ENCODE measurements at regions not wholly inside any gene's neighbourhood (a gene's known extent, or its start where the extent isn't known, plus 50 kb on each side); places are given as distances from the start of the nearest gene placed in this dataset.

DNA sequence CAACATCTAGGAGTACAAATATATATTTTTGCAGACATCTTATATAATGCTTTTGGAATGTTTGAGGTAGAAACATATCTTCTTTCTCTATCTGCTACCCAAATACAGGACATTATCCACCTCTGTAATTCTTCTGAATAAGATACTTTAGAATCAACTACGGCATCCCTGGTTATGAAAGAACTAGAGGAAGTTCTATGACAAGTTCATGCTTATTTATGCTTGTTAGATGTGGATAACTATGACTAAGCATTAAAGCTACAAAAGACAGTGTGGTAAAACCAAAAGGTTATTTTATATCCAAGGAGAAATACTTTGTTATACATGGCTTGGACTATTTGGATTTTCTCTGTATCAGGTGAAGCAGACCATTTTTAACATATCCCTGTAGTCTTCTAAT, 894.0 kb downstream of the KCNT2 start:
- Histone ChIP-seq H3K4me3 (ENCODE audit: low read depth, low read length) (no peak overlapping the region), H3K36me3 (ENCODE audit: control insufficient read depth, insufficient read depth, low read length) (no peaks in the 10 kb centered on the region), H3K27me3 (ENCODE audit: control insufficient read depth, insufficient read depth, low read length) (no peaks in the 10 kb centered on the region)
- peak; percentile 47 for DNase-seq (ENCODE audit: low read depth)
- TF ChIP-seq, protein P1, sequence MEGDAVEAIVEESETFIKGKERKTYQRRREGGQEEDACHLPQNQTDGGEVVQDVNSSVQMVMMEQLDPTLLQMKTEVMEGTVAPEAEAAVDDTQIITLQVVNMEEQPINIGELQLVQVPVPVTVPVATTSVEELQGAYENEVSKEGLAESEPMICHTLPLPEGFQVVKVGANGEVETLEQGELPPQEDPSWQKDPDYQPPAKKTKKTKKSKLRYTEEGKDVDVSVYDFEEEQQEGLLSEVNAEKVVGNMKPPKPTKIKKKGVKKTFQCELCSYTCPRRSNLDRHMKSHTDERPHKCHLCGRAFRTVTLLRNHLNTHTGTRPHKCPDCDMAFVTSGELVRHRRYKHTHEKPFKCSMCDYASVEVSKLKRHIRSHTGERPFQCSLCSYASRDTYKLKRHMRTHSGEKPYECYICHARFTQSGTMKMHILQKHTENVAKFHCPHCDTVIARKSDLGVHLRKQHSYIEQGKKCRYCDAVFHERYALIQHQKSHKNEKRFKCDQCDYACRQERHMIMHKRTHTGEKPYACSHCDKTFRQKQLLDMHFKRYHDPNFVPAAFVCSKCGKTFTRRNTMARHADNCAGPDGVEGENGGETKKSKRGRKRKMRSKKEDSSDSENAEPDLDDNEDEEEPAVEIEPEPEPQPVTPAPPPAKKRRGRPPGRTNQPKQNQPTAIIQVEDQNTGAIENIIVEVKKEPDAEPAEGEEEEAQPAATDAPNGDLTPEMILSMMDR (IDR thresholded peaks at IDR 0.05; ENCODE audit: insufficient read depth, low read length, severe bottlenecking), result no peak
- FAIRE-seq, result no peak

DNA sequence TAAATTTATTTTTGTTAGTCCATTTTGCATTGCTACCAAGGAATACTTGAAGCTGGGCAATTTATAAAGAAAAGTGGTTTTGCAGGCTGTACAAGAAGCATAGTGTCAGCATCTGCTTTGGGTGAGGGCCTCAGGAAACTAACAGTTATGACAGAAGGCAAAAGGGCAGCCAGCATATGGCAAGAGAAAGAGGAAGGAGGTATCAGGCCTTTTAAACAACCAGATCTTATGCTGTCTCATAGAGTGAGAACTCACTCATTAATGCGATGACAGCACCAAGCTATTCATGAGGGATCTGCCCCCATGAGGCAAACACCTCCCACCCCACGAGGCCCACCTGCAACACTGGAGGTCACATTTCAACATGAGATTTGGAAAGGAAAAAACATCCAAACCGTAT, 898.4 kb downstream of the KCNT2 start:
- FAIRE-seq (no peak), DNase-seq (ENCODE audit: low read depth) (no peak)
- TF ChIP-seq, protein P1 (IDR thresholded peaks at IDR 0.05; ENCODE audit: insufficient read depth, low read length, severe bottlenecking), result no peak
- Histone ChIP-seq H3K27me3 (ENCODE audit: control insufficient read depth, insufficient read depth, low read length) (no peaks in the 10 kb centered on the region), H3K4me3 (ENCODE audit: low read depth, low read length) (no peak overlapping the region), H3K36me3 (ENCODE audit: control insufficient read depth, insufficient read depth, low read length) (no peaks in the 10 kb centered on the region)

DNA sequence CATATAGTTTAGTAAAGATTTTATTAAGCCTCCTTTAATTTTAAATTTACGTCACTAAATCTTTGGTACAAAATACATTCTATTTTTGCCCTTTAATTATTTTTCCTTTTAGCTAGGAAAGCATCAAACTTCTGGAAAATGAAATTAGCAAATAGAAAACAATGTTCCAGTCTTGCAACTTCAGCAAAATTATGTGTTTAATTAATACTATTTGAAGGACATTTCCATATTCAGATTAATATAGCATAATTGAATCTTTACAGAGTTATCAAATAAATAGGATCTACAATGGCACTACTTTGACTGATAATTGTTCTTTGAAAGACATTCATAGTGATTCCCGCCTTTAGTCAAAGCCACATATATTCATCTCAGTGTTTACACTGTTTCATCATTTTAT, 904.2 kb downstream of the KCNT2 start:
- TF ChIP-seq, protein P1 (IDR thresholded peaks at IDR 0.05; ENCODE audit: insufficient read depth, low read length, severe bottlenecking), result no peak
- FAIRE-seq, result no peak
- no peak overlapping the region for H3K4me3 ChIP-seq (ENCODE audit: low read depth, low read length)
- no peaks in the 10 kb centered on the region for H3K27me3 ChIP-seq (ENCODE audit: control insufficient read depth, insufficient read depth, low read length)
- H3K36me3 ChIP-seq (ENCODE audit: control insufficient read depth, insufficient read depth, low read length), result no peaks in the 10 kb centered on the region
- no peak for DNase-seq (ENCODE audit: low read depth)

DNA sequence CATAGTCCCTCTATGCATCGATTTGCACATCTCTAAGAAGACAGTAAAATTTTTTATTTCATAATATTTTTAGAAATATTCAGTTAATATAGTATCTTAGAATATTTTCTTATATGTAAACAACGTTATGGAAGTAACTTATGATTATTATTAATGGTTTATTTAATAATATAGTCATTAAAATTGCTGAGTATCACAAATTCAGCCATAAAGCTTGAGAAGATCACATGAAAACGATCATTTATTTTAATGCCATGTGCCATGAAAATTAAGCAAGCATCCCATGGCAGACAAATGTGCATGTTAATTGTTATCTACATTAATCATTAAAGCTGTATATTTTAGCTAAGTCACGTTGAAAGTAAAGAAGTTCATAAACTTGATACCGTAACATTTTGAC, 907.1 kb downstream of the KCNT2 start:
- DNase-seq (ENCODE audit: low read depth), result no peak
- FAIRE-seq, result no peak
- no peaks in the 10 kb centered on the region for H3K36me3 ChIP-seq (ENCODE audit: control insufficient read depth, insufficient read depth, low read length)
- no peaks in the 10 kb centered on the region for H3K27me3 ChIP-seq (ENCODE audit: control insufficient read depth, insufficient read depth, low read length)
- TF ChIP-seq, protein P1 (IDR thresholded peaks at IDR 0.05; ENCODE audit: insufficient read depth, low read length, severe bottlenecking), result no peak
- H3K4me3 ChIP-seq (ENCODE audit: low read depth, low read length), result no peak overlapping the region

DNA sequence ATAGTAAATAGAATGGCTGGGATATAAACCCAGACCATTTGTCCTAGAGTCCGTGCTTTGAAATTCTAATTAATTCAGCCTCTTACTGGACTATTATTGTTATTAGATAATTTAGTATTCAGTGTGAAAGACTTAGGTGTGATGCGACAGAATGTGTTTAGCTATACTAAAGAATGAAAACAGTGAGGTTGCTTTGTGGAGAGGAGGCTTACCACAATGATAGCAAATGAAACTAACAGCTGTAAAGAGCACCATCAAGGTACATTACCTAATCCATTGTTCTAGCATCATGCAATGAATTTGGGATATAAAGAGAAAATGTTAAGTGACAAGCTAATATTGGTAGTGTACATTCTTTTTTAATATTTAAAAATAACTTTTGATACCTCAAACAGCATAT, 911.1 kb downstream of the KCNT2 start:
- no peaks in the 10 kb centered on the region for H3K27me3 ChIP-seq (ENCODE audit: control insufficient read depth, insufficient read depth, low read length)
- FAIRE-seq, result no peak
- TF ChIP-seq, protein P1 (IDR thresholded peaks at IDR 0.05; ENCODE audit: insufficient read depth, low read length, severe bottlenecking), result no peak
- no peak overlapping the region for H3K4me3 ChIP-seq (ENCODE audit: low read depth, low read length)
- DNase-seq (ENCODE audit: low read depth), result no peak
- no peaks in the 10 kb centered on the region for H3K36me3 ChIP-seq (ENCODE audit: control insufficient read depth, insufficient read depth, low read length)

DNA sequence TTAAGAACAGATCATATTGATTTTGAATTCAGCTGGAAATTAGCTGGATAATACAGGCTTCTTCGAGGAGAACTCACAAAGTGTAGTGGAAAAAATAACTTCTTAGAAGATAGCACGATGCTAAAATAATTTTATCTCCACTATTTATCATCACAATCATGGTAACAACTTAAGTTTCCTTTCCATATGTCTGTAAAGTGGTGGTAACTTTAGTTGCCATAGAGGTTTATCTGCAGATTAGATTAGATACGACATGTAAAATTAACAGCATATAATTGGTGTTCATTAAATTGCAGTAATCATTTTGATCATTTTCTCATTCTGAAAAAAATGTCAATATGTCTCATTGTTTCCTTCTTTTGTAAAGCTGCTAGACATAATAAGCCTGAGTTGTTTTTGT, 921.5 kb downstream of the KCNT2 start:
- DNase-seq (ENCODE audit: low read depth), result no peak
- H3K4me3 ChIP-seq (ENCODE audit: low read depth, low read length), result no peak overlapping the region
- no peaks in the 10 kb centered on the region for H3K36me3 ChIP-seq (ENCODE audit: control insufficient read depth, insufficient read depth, low read length)
- TF ChIP-seq, protein P1 (IDR thresholded peaks at IDR 0.05; ENCODE audit: insufficient read depth, low read length, severe bottlenecking), result no peak
- FAIRE-seq, result no peak
- no peaks in the 10 kb centered on the region for H3K27me3 ChIP-seq (ENCODE audit: control insufficient read depth, insufficient read depth, low read length)

Data from bronchial epithelial cell (primary cell).